LNCaP clone FGC (cell line): ENCODE measurements at regions not wholly inside any gene's neighbourhood (a gene's known extent, or its start where the extent isn't known, plus 50 kb on each side); places are given as distances from the start of the nearest gene placed in this dataset.
A peak's percentile ranks its signal among the peaks of the same experiment; 100 is the strongest.

ENCODE experiments used
- DNase-seq: peaks from one replicate; pipeline ENCODE4 v3.0.0-alpha.2; 2011; ENCODE audit warnings: low read depth
- H3K4me3 ChIP-seq: 2 replicates; pipeline ENCODE4 v1.5.1; 2011; ENCODE audit warnings: mild to moderate bottlenecking, low read depth, low read length, control low read depth
- TF ChIP-seq, protein P1 (sequence below): IDR thresholded peaks from 2 replicates; pipeline ENCODE4 v1.5.1; 2012; ENCODE audit warnings: mild to moderate bottlenecking; ENCODE audit not compliant: control insufficient read depth, insufficient read depth; ENCODE audit errors: extremely low read depth

DNA sequence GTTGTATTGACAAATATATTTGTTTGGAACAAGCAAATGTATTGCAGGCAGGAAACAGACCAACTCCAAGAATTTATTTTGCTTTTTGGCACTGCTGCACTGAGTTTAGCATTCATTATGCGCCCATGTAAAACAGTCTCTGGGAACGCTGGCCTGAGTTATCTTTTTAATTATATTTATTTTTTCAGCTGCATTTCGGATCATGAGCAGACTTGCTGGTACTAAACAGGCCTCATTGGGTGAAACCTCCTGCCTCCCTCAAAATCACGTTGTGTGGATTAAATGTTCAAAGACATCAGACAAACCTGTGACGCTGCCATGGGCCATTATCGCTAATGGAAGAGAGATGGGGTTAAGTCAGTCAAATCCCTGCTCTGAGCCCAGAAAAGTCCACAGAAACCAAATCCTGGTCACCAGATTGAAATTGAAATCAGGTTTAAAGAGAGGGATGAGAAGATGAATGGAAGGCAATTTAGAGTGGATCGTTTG is 511.1 kb upstream of the PROK2 start:
- DNase-seq: no peak
- TF ChIP-seq, protein P1, sequence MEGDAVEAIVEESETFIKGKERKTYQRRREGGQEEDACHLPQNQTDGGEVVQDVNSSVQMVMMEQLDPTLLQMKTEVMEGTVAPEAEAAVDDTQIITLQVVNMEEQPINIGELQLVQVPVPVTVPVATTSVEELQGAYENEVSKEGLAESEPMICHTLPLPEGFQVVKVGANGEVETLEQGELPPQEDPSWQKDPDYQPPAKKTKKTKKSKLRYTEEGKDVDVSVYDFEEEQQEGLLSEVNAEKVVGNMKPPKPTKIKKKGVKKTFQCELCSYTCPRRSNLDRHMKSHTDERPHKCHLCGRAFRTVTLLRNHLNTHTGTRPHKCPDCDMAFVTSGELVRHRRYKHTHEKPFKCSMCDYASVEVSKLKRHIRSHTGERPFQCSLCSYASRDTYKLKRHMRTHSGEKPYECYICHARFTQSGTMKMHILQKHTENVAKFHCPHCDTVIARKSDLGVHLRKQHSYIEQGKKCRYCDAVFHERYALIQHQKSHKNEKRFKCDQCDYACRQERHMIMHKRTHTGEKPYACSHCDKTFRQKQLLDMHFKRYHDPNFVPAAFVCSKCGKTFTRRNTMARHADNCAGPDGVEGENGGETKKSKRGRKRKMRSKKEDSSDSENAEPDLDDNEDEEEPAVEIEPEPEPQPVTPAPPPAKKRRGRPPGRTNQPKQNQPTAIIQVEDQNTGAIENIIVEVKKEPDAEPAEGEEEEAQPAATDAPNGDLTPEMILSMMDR: no peak
- no peak overlapping the region for H3K4me3 ChIP-seq

DNA sequence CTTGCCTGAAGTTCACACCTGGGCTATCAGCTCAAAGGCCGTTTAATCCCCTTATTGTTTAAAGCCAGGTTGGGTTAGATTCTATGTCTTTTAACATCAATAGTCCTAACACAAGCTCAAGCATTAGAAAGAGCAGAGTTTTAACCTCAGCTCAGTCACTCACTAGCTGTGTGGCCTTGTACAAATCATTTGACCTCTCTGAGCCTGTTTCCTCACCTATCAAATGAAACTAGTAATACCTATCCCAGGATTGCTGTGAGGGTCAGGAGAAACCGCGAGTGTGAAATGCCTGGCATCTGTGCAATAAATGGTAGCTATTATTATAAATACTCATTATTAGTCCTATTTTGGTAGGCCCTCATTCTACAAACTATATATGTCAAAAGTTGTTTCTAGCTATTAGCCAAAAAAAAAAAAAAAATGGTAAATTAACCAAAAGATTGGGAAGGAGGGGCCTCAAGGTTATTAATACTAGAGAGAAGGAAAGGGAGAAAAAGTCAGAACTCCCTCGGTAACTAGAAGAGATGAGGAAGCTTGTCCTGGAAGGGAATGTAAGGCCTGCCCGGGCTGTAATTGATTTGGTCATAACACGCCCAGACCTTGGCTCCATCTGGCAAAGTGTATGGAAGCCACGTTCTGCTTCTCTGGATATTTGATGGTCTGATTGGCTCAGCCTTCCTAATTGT is 510.5 kb upstream of the PROK2 start:
- H3K4me3 ChIP-seq: no peak overlapping the region
- DNase-seq: no peak
- TF ChIP-seq, protein P1: no peak

DNA sequence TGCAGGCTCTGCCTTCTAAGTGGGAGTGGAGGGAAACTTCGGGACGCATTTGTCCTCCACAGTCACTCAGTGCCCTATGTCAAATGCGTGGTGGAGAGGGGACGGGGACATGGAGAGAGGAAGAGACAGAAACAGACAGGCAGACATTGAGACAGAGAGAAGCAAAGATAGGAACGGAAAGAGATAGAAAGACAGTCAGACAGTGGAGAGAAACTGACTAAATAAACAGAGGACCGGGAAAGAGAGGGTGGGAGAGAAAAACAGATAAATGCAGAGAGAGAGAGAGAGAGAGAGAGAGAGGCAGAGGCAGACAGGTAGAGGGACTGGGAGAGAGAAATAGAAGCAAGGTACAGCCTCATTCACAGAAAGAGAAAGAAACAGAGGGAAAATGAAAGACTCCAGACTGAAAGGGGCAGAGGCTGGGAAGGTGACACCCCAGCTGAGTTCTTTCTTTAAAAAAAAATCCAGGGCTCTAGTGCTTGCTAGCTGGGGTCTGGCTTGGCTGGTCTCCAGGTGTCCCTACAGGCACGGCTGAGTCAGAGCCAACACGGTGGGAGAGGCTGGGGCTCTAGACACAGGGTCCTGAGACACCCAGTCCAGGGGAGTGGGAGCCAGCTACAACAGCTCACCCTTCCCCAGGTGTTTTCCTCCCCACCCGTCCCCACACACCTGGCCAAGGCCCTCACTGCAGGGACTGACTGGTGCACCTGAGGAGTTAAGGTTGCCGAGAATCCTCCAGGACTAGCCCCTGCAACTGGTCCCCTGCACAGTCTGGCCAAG is 506.1 kb upstream of the PROK2 start:
- no peak for DNase-seq
- TF ChIP-seq, protein P1: no peak
- H3K4me3 ChIP-seq: no peak overlapping the region

DNA sequence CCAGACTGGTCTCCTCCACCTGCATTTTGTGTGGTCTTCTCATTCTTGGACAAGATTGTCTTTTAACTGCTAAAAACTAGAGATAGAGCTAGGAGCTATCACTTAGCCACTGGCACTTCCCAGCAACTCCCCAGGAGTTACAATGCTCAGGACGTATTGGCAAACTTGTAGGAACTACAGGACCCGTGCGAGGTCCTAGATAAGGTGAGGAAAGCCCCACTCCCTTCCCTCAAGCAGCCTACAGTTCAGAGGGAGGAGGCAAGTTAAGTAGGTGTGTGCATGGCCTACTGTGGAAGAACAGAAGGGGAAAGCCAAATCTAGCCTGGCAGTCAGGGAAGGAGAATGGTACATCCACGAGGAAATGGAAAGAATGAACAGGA is 504.7 kb upstream of the PROK2 start:
- no peak for DNase-seq
- no peak overlapping the region for H3K4me3 ChIP-seq
- TF ChIP-seq, protein P1: no peak

DNA sequence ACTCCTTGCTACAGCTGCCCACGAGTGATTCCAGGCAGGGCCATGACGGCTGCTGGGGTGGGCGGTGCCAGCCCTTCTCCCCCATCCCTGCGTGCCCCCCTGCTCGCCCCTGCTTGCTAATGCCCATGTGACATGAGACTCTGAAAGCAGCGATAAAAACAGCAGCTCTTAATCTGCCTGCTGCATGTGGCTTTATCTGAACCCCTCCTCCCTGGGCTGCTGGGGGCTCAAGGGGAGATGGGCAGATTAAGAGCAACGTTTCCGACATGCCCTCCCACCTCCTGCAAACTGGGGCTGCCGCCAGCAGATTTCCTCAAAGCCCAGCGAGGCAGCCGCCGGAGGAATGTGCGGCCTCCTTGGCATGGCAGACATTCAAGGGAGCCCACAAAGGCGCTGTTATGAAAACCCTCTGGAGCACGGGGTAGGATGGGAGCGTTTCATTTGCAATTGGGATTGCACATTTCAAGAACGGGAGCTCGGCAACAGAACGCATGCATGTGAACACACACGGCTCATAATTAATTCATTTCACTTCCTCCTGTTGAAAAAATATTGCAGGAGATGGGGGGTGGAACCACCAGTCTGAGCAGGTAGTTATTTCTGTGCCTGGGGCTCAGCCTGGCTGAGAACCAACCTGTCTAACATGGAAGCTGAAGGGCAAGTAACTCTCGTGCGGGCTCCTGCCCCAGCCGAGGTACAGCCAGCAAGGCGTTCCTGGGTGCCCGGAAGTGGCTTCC is 504.2 kb upstream of the PROK2 start:
- DNase-seq: no peak
- TF ChIP-seq, protein P1: no peak
- H3K4me3 ChIP-seq: no peak overlapping the region

DNA sequence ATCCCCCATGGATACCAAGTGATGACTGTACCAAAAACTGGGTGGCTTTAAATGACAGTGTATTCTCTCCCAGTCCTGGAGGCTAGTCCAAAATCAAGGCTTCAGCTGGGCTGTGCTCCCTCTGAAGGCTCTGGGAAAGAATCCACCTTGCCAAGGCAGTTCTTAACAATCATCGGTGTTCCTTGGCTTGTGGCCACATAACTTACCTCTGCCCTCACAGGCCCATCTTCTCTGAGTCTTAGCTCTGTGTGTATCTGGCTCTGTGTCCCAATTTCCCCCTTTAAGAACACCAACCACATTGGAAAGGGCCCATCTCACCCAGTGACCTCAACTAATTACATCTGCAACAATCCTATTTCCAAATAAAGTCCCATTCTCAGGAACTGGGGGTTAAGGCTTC is 503.0 kb upstream of the PROK2 start:
- peak; percentile 49 for DNase-seq
- no peak overlapping the region for H3K4me3 ChIP-seq
- TF ChIP-seq, protein P1: no peak
